ENCODE measurements at regions not wholly inside any gene's neighbourhood (a gene's known extent, or its start where the extent isn't known, plus 50 kb on each side); places are given as distances from the start of the nearest gene placed in this dataset.
"Not testable (repeated sequence)": the region's sequence is repeated elsewhere in the genome, so short reads cannot be mapped to it uniquely, and the experiment has no call there.

DNA sequence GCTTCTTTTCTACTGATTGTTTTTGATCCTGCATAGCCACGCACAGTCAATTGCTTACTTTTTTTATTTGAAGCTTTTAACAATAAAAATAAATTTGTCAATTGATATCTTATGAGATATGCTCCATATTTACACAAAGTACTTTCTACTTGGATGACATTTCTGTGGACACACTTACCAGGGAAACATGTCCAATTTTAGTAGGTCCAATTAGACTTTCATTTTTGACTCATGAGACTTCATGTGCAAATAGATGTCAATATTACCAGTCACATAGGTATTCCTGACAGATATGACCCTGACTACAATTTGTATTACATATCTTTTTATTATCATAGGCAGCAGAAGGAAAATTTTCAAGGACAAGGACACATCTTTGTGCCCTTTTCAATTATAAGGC, 219.9 kb upstream of the ANKRD50 start:
- Histone ChIP-seq H4K20me1 (ENCODE audit: insufficient read depth, low read length) (no peaks in the 10 kb centered on the region), H3K36me3 (ENCODE audit: insufficient read depth, low read length) (no peaks in the 10 kb centered on the region), H3K4me3 (ENCODE audit: insufficient read depth, low read length) (no peak overlapping the region), H3K4me1 (ENCODE audit: insufficient read depth, low read length) (peaks cover 9% of the 10 kb centered on the region), H3K27ac (ENCODE audit: low read depth, low read length) (no peak overlapping the region), H3K79me2 (ENCODE audit: insufficient read depth, low read length) (no peaks in the 10 kb centered on the region), H2AFZ (ENCODE audit: low read length) (no peak overlapping the region), H3K4me2 (ENCODE audit: insufficient read depth, low read length) (no peak overlapping the region), H3K27me3 (ENCODE audit: insufficient read depth, low read length) (no peaks in the 10 kb centered on the region), H3K9me3 (ENCODE audit: low read depth, low read length) (no peaks in the 10 kb centered on the region)
- TF ChIP-seq, protein P1, sequence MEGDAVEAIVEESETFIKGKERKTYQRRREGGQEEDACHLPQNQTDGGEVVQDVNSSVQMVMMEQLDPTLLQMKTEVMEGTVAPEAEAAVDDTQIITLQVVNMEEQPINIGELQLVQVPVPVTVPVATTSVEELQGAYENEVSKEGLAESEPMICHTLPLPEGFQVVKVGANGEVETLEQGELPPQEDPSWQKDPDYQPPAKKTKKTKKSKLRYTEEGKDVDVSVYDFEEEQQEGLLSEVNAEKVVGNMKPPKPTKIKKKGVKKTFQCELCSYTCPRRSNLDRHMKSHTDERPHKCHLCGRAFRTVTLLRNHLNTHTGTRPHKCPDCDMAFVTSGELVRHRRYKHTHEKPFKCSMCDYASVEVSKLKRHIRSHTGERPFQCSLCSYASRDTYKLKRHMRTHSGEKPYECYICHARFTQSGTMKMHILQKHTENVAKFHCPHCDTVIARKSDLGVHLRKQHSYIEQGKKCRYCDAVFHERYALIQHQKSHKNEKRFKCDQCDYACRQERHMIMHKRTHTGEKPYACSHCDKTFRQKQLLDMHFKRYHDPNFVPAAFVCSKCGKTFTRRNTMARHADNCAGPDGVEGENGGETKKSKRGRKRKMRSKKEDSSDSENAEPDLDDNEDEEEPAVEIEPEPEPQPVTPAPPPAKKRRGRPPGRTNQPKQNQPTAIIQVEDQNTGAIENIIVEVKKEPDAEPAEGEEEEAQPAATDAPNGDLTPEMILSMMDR (IDR thresholded peaks at IDR 0.05; ENCODE audit: extremely low read depth, low read depth, low read length), result no peak
- DNase-seq (ENCODE audit: insufficient read length, low spot score, missing footprints), result no peak

DNA sequence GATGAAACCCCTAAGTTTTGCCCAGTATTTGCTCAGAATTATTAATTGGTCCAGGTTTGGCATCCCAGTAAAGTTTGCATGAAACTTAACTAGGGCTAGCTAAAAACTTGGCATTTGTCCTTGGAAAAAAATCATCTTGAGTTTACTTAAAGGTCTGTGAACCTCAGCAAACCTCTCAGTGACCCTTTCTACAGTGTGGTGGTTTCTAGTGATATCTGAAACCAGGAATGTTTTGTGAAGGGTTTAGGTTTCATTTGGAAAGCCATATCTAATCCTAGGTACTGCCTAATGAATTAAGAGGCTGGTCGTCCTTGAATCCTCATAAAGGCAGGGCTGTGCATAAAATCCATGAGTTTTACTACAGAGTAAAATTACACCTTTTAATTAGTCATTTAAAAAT, 218.5 kb upstream of the ANKRD50 start:
- no peaks in the 10 kb centered on the region for H3K27me3 ChIP-seq (ENCODE audit: insufficient read depth, low read length)
- no peaks in the 10 kb centered on the region for H4K20me1 ChIP-seq (ENCODE audit: insufficient read depth, low read length)
- peaks cover 9% of the 10 kb centered on the region for H3K4me1 ChIP-seq (ENCODE audit: insufficient read depth, low read length)
- no peak overlapping the region for H2AFZ ChIP-seq (ENCODE audit: low read length)
- H3K4me2 ChIP-seq (ENCODE audit: insufficient read depth, low read length), result no peak overlapping the region
- H3K9me3 ChIP-seq (ENCODE audit: low read depth, low read length), result no peaks in the 10 kb centered on the region
- H3K79me2 ChIP-seq (ENCODE audit: insufficient read depth, low read length), result no peaks in the 10 kb centered on the region
- no peak overlapping the region for H3K27ac ChIP-seq (ENCODE audit: low read depth, low read length)
- no peaks in the 10 kb centered on the region for H3K36me3 ChIP-seq (ENCODE audit: insufficient read depth, low read length)
- TF ChIP-seq, protein P1 (IDR thresholded peaks at IDR 0.05; ENCODE audit: extremely low read depth, low read depth, low read length), result no peak
- peak; percentile 11 for DNase-seq (ENCODE audit: insufficient read length, low spot score, missing footprints)
- H3K4me3 ChIP-seq (ENCODE audit: insufficient read depth, low read length), result no peak overlapping the region

DNA sequence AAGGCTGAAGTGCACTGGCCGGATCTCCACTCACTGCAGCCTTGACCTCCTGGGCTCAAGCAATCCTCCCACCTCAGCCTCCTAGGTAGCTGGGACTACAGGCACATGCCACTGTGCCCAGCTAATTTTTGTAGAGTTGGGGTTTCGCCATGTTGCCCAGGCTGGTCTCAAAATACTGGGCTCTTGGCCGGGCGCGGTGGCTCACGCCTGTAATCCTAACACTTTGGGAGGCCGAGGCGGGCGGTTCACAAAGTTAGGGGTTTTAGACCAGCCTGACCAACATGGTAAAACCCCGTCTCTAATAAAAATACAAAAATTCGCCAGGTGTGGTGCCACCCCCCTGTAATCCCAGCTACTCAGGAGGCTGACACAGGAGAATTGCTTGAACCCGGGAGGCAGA, 210.2 kb upstream of the ANKRD50 start:
- not testable (repeated sequence) for H3K27me3 ChIP-seq (ENCODE audit: insufficient read depth, low read length); H3K4me2 ChIP-seq (ENCODE audit: insufficient read depth, low read length); H3K27ac ChIP-seq (ENCODE audit: low read depth, low read length); H3K9me3 ChIP-seq (ENCODE audit: low read depth, low read length); H3K4me3 ChIP-seq (ENCODE audit: insufficient read depth, low read length); H3K36me3 ChIP-seq (ENCODE audit: insufficient read depth, low read length); DNase-seq (ENCODE audit: insufficient read length, low spot score, missing footprints); H2AFZ ChIP-seq (ENCODE audit: low read length); H3K79me2 ChIP-seq (ENCODE audit: insufficient read depth, low read length); H3K4me1 ChIP-seq (ENCODE audit: insufficient read depth, low read length); H4K20me1 ChIP-seq (ENCODE audit: insufficient read depth, low read length)

DNA sequence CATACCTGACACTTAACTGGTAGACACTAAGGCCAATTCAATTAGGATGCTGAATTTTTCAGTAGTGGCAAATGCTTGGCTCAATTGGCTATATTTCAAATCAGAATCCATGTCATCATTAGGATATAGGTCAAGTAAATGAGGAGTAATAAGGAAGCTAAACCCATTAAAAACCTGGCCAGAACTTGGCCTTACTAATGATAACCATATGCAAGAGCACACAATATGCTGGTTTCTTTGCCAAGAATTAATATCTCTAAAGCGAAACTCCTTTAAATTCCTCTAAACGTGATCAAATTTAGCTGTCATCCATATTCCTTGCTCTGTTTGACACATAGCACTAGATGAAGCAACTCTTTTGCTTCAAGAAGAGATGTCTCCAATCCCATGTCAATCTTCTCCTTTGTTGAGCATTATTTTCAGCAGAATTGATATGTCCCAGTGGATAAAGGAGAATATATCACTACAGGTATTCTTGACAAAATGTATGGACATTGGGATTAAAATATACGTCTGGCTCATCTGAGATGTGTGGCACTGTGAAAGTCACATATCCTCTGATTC, 206.1 kb upstream of the ANKRD50 start:
- H3K9me3 ChIP-seq (ENCODE audit: low read depth, low read length), result no peaks in the 10 kb centered on the region
- H3K36me3 ChIP-seq (ENCODE audit: insufficient read depth, low read length), result no peaks in the 10 kb centered on the region
- no peak overlapping the region for H2AFZ ChIP-seq (ENCODE audit: low read length)
- DNase-seq (ENCODE audit: insufficient read length, low spot score, missing footprints), result no peak
- H3K4me2 ChIP-seq (ENCODE audit: insufficient read depth, low read length), result no peak overlapping the region
- H3K4me1 ChIP-seq (ENCODE audit: insufficient read depth, low read length), result peaks cover 7% of the 10 kb centered on the region
- H3K27me3 ChIP-seq (ENCODE audit: insufficient read depth, low read length), result no peaks in the 10 kb centered on the region
- TF ChIP-seq, protein P1 (IDR thresholded peaks at IDR 0.05; ENCODE audit: extremely low read depth, low read depth, low read length), result no peak
- no peak overlapping the region for H3K27ac ChIP-seq (ENCODE audit: low read depth, low read length)
- H4K20me1 ChIP-seq (ENCODE audit: insufficient read depth, low read length), result no peaks in the 10 kb centered on the region
- no peak overlapping the region for H3K4me3 ChIP-seq (ENCODE audit: insufficient read depth, low read length)
- no peaks in the 10 kb centered on the region for H3K79me2 ChIP-seq (ENCODE audit: insufficient read depth, low read length)
